Epithelial cell of esophagus (primary cell): ENCODE measurements at regions not wholly inside any gene's neighbourhood (a gene's known extent, or its start where the extent isn't known, plus 50 kb on each side); places are given as distances from the start of the nearest gene placed in this dataset.
A peak's percentile ranks its signal among the peaks of the same experiment; 100 is the strongest.

ENCODE experiments used
- DNase-seq: peaks from one replicate; pipeline ENCODE4 v3.0.0; 2010; ENCODE audit warnings: low read depth
- H3K4me3 ChIP-seq: 2 replicates; pipeline ENCODE4 v1.5.1; 2011; ENCODE audit warnings: mild to moderate bottlenecking, low read length, control low read depth
- TF ChIP-seq, protein P1 (sequence below): IDR thresholded peaks from 2 replicates; pipeline ENCODE4 v1.5.1; 2011; ENCODE audit warnings: low read depth, mild to moderate bottlenecking, low read length, control low read depth, inconsistent platforms; ENCODE audit not compliant: insufficient read depth; ENCODE audit errors: missing control alignments

DNA sequence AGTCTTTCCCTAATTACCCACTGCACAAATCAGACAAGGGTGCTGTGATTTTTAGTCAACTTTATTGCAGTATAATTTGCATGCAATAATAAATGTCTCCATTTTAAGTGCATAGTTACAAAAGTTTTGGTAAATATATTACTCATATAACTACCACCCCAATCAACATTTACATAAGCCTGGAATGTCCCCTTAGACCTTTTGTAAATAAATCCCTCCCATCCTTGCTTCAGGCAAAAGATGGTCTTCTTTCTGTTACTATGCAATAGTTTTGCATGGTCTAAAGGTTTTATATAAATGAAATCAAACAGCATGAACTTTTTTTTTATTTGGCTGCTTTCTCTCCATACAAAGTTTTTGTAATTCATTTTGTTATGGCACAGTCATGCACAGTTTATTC is 235.4 kb downstream of the PYDC2 start:
- no peak overlapping the region for H3K4me3 ChIP-seq
- no peak for DNase-seq
- TF ChIP-seq, protein P1, sequence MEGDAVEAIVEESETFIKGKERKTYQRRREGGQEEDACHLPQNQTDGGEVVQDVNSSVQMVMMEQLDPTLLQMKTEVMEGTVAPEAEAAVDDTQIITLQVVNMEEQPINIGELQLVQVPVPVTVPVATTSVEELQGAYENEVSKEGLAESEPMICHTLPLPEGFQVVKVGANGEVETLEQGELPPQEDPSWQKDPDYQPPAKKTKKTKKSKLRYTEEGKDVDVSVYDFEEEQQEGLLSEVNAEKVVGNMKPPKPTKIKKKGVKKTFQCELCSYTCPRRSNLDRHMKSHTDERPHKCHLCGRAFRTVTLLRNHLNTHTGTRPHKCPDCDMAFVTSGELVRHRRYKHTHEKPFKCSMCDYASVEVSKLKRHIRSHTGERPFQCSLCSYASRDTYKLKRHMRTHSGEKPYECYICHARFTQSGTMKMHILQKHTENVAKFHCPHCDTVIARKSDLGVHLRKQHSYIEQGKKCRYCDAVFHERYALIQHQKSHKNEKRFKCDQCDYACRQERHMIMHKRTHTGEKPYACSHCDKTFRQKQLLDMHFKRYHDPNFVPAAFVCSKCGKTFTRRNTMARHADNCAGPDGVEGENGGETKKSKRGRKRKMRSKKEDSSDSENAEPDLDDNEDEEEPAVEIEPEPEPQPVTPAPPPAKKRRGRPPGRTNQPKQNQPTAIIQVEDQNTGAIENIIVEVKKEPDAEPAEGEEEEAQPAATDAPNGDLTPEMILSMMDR, result no peak

DNA sequence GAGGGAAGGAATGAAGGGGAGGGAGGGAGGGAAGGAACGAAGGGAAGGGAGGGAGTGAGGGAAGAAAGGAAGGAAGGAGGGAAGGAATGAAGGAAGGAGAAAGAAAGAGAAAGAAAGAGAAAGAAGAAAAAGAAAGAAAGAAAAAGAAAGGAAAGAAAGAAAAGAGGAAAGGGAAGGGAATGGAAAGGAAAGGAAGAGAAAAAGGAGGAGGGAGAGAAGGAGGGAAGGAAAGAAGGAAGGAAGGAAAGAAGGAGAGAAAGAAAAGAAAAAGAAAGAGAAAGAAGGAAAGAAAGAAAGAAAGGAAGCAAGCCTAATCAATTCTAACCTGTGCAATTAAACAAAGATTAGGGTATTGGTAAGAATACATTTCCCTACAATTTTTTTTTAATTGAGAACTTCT is 238.6 kb downstream of the PYDC2 start:
- DNase-seq, result no peak
- H3K4me3 ChIP-seq, result no peak overlapping the region
- TF ChIP-seq, protein P1, result no peak

DNA sequence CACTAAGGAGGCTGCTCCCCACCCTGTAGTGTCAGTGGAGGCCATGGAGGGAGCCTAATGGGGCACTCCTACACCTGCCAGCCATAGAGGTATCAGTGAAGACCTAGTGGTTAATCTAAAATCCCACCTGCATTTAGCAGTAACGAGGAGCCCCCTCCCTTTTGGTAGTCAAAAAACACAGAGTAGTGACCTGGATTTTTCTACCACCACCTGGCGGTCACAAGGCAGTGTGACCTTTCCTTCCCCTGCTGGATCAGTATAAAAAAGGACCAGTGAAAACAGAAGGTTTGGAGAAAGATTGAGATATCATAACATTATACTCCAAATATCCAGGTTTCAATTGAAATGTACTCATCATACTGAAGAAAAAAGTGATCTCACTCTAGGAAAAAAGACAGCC is 241.2 kb downstream of the PYDC2 start:
- DNase-seq, result no peak
- TF ChIP-seq, protein P1, result no peak
- no peak overlapping the region for H3K4me3 ChIP-seq

- no peak for DNase-seq
- H3K4me3 ChIP-seq, result no peak overlapping the region
- TF ChIP-seq, protein P1, result no peak
Measured at GRCh38 chr3:191707817-191708216, 246.9 kb downstream of the PYDC2 start.

DNA sequence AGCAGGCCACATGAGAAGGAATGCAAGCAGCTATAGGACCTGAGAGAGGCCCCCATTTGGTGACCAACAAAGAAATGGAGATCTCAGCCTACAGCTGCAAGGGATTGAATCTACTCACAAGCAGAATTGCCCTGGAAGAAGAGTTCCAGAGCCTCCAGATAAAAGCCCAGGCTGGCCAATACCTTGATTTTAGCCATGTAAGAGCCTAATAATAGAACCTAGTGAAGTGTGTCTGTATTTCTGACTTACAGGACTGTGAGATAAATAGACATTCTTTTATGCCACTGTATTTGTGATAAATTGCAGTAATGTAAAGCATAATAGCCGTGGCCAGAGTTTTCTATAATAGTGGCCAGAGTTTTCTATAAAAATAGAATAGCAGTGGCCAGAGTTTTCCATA is 254.6 kb downstream of the PYDC2 start:
- H3K4me3 ChIP-seq, result no peak overlapping the region
- TF ChIP-seq, protein P1, result no peak
- DNase-seq, result no peak

DNA sequence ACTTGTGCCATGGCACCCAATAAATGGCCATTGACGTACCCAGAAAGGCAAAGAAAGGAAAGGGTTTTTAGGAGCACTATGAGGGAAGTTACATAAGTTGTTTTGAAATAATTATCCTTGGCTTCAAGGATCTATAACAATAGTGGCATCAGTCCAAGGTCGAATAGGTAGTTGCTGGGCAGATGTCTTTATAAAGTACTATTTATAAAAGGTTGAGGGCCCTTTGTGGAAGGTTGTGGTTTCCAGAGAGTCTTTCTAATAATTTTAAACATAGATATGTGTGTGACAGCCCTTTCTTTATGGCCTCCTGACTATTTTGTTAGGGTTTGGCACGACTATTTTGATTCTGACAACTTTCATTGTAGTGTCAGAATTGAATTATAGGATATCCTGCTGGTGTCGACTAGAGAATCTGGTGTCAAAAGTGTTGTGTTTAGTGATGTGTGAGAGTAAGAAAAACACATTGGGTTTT is 260.5 kb downstream of the PYDC2 start:
- DNase-seq, result peak; percentile 7
- TF ChIP-seq, protein P1, result no peak
- no peak overlapping the region for H3K4me3 ChIP-seq

GRCh38 chr3:191721990-191722389 is 261.0 kb downstream of the PYDC2 start:
- H3K4me3 ChIP-seq, result no peak overlapping the region
- DNase-seq, result peak; percentile 70
- TF ChIP-seq, protein P1, result no peak
